ENCODE measurements at regions not wholly inside any gene's neighbourhood (a gene's known extent, or its start where the extent isn't known, plus 50 kb on each side); places are given as distances from the start of the nearest gene placed in this dataset.

DNA sequence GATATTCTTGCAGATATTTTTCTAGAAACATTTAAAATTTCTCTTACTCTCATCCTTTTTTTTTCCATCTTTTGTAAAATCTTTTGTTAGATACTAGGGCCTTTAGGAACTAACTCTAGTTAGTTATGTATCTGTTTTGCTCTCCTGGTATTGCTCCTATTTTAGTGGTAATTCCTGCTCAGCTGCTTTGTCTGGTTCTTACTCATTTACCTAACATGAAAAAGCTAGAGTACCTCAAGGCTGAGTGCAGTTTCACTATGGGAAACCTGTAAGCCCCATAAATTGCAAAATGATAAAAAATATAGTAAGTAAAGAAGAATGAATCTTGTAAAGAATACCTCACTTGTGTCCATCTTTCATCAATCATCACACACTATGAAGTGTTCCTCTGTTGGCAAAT is 1602.0 kb downstream of the GRIK2 start:
- intact Hi-C loops (cut with DNase I), result no loop called here

GRCh38 chr6:102994866-102995265 is 1601.4 kb downstream of the GRIK2 start:
- FAIRE-seq (no peak), DNase-seq (no peak)
- H3K9me3 ChIP-seq (ENCODE audit: control insufficient read depth in 2 of 3, insufficient read depth in 1 of 3, low read length in 3 of 3), result no peaks in the 10 kb centered on the region
- H3K9ac ChIP-seq (ENCODE audit: low read length in 3 of 3), result no peak overlapping the region
- no peaks in the 10 kb centered on the region for H3K36me3 ChIP-seq (ENCODE audit: control insufficient read depth in 2 of 3, insufficient read depth in 3 of 3, low read length in 3 of 3)
- no peak overlapping the region for H3K27ac ChIP-seq (ENCODE audit: low read depth in 2 of 2, low read length in 2 of 2)
- no peaks in the 10 kb centered on the region for H3K27me3 ChIP-seq (ENCODE audit: control insufficient read depth, insufficient read depth, low read length)
- H3K4me3 ChIP-seq (ENCODE audit: low read length in 3 of 3), result no peak overlapping the region
- no peaks in the 10 kb centered on the region for H3K4me1 ChIP-seq (ENCODE audit: control insufficient read depth in 2 of 3, insufficient read depth in 2 of 3, low read depth in 1 of 3, low read length in 3 of 3)
- TF ChIP-seq, protein P1, sequence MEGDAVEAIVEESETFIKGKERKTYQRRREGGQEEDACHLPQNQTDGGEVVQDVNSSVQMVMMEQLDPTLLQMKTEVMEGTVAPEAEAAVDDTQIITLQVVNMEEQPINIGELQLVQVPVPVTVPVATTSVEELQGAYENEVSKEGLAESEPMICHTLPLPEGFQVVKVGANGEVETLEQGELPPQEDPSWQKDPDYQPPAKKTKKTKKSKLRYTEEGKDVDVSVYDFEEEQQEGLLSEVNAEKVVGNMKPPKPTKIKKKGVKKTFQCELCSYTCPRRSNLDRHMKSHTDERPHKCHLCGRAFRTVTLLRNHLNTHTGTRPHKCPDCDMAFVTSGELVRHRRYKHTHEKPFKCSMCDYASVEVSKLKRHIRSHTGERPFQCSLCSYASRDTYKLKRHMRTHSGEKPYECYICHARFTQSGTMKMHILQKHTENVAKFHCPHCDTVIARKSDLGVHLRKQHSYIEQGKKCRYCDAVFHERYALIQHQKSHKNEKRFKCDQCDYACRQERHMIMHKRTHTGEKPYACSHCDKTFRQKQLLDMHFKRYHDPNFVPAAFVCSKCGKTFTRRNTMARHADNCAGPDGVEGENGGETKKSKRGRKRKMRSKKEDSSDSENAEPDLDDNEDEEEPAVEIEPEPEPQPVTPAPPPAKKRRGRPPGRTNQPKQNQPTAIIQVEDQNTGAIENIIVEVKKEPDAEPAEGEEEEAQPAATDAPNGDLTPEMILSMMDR (IDR thresholded peaks at IDR 0.05; ENCODE audit: borderline replicate concordance, extremely low read depth, insufficient read depth), result no peak
- intact Hi-C loops (cut with DNase I), result no loop called here

More for the DNA sequence above, 1602.0 kb downstream of the GRIK2 start:
- TF ChIP-seq, protein P1 (IDR thresholded peaks at IDR 0.05; ENCODE audit: borderline replicate concordance, extremely low read depth, insufficient read depth), result no peak
- Histone ChIP-seq H3K4me3 (ENCODE audit: low read length in 3 of 3) (no peak overlapping the region), H3K27ac (ENCODE audit: low read depth in 2 of 2, low read length in 2 of 2) (no peak overlapping the region), H3K9me3 (ENCODE audit: control insufficient read depth in 2 of 3, insufficient read depth in 1 of 3, low read length in 3 of 3) (no peaks in the 10 kb centered on the region), H3K36me3 (ENCODE audit: control insufficient read depth in 2 of 3, insufficient read depth in 3 of 3, low read length in 3 of 3) (no peaks in the 10 kb centered on the region), H3K27me3 (ENCODE audit: control insufficient read depth, insufficient read depth, low read length) (no peaks in the 10 kb centered on the region), H3K4me1 (ENCODE audit: control insufficient read depth in 2 of 3, insufficient read depth in 2 of 3, low read depth in 1 of 3, low read length in 3 of 3) (no peaks in the 10 kb centered on the region), H3K9ac (ENCODE audit: low read length in 3 of 3) (no peak overlapping the region)
- FAIRE-seq (no peak), DNase-seq (peak in 2 of 5 donors; percentile 34 to 43)

- no peaks in the 10 kb centered on the region for H3K36me3 ChIP-seq (ENCODE audit: control insufficient read depth in 2 of 3, insufficient read depth in 3 of 3, low read length in 3 of 3)
- H3K4me1 ChIP-seq (ENCODE audit: control insufficient read depth in 2 of 3, insufficient read depth in 2 of 3, low read depth in 1 of 3, low read length in 3 of 3), result no peaks in the 10 kb centered on the region
- peak; percentile 50 for FAIRE-seq
- intact Hi-C loops (cut with DNase I), result no loop called here
- no peaks in the 10 kb centered on the region for H3K27me3 ChIP-seq (ENCODE audit: control insufficient read depth, insufficient read depth, low read length)
- no peak overlapping the region for H3K27ac ChIP-seq (ENCODE audit: low read depth in 2 of 2, low read length in 2 of 2)
- H3K4me3 ChIP-seq (ENCODE audit: low read length in 3 of 3), result no peak overlapping the region
- no peak overlapping the region for H3K9ac ChIP-seq (ENCODE audit: low read length in 3 of 3)
- H3K9me3 ChIP-seq (ENCODE audit: control insufficient read depth in 2 of 3, insufficient read depth in 1 of 3, low read length in 3 of 3), result no peaks in the 10 kb centered on the region
- TF ChIP-seq, protein P1 (IDR thresholded peaks at IDR 0.05; ENCODE audit: borderline replicate concordance, extremely low read depth, insufficient read depth), result no peak
- no peak for DNase-seq
These were observed 1592.6 kb downstream of the GRIK2 start for GRCh38 chr6:102986086-102986485.

DNA sequence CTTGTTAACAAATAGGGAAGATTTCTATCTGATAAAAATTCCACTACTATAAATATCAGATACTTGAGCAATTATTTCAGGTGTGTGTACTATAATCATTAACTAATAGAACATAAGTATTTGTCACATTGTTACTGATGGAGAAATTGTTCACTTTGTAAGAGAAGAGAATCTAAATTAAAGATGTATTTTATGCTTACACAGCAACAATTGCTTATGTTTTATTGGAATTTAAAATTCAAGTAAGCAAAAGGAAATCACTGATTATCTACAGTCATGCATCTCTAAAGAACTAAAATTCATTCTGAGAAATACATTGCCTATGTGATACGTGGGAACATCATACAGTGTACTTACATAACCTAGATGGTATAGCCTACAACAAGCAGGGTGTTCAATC is 1590.8 kb downstream of the GRIK2 start:
- no peak for DNase-seq
- intact Hi-C loops (cut with DNase I), result no loop called here
- Histone ChIP-seq H3K9ac (ENCODE audit: low read length in 3 of 3) (no peak overlapping the region), H3K36me3 (ENCODE audit: control insufficient read depth in 2 of 3, insufficient read depth in 3 of 3, low read length in 3 of 3) (no peaks in the 10 kb centered on the region), H3K27me3 (ENCODE audit: control insufficient read depth, insufficient read depth, low read length) (no peaks in the 10 kb centered on the region), H3K4me3 (ENCODE audit: low read length in 3 of 3) (no peak overlapping the region), H3K4me1 (ENCODE audit: control insufficient read depth in 2 of 3, insufficient read depth in 2 of 3, low read depth in 1 of 3, low read length in 3 of 3) (no peaks in the 10 kb centered on the region), H3K9me3 (ENCODE audit: control insufficient read depth in 2 of 3, insufficient read depth in 1 of 3, low read length in 3 of 3) (no peaks in the 10 kb centered on the region), H3K27ac (ENCODE audit: low read depth in 2 of 2, low read length in 2 of 2) (no peak overlapping the region)
- TF ChIP-seq, protein P1 (IDR thresholded peaks at IDR 0.05; ENCODE audit: borderline replicate concordance, extremely low read depth, insufficient read depth), result no peak
- FAIRE-seq, result no peak
